IPS-15b (cell line): ENCODE measurements at regions not wholly inside any gene's neighbourhood (a gene's known extent, or its start where the extent isn't known, plus 50 kb on each side); places are given as distances from the start of the nearest gene placed in this dataset.

ENCODE experiments used
- H3K27me3 ChIP-seq: one replicate; pipeline ENCODE4 v1.6.1; 2013; ENCODE audit warnings: low read length; ENCODE audit not compliant: control insufficient read depth, insufficient read depth
- H3K36me3 ChIP-seq: one replicate; pipeline ENCODE4 v1.6.1; 2013; ENCODE audit warnings: low read length; ENCODE audit not compliant: control insufficient read depth, insufficient read depth
- H3K4me1 ChIP-seq: one replicate; pipeline ENCODE4 v1.6.1; 2013; ENCODE audit warnings: mild to moderate bottlenecking, low read length; ENCODE audit not compliant: control insufficient read depth, insufficient read depth
- H3K4me3 ChIP-seq: one replicate; pipeline ENCODE4 v1.5.1; 2013; ENCODE audit warnings: low read depth, low read length
- H3K9ac ChIP-seq: one replicate; pipeline ENCODE4 v1.6.1; 2013; ENCODE audit warnings: low read depth, mild to moderate bottlenecking, low read length
- H3K9me3 ChIP-seq: one replicate; pipeline ENCODE4 v1.6.1; 2013; ENCODE audit warnings: mild to moderate bottlenecking, low read length; ENCODE audit not compliant: control insufficient read depth, insufficient read depth

DNA sequence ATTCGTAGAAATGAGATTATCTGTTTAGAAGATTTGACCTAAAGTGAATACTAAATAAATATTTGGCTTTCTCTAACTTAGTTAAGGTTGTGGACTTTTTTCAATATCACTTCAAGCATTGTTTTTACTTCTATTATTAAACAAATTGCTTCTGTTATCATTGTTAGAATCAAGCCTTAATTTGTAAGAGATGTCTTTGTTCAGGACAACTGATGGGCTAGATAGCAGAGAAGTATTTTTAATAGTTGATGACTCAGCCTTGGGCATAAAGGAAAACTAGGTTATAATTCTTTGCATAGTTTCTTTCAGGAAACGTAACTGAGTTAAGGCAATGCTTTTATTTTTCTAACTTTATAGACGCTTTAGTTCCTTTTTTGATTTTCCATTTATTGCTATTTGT is 128.8 kb upstream of the SMIM30 start:
- Histone ChIP-seq H3K9ac (no peak overlapping the region), H3K4me1 (no peaks in the 10 kb centered on the region), H3K9me3 (no peaks in the 10 kb centered on the region), H3K36me3 (no peaks in the 10 kb centered on the region), H3K27me3 (no peaks in the 10 kb centered on the region), H3K4me3 (no peak overlapping the region)

DNA sequence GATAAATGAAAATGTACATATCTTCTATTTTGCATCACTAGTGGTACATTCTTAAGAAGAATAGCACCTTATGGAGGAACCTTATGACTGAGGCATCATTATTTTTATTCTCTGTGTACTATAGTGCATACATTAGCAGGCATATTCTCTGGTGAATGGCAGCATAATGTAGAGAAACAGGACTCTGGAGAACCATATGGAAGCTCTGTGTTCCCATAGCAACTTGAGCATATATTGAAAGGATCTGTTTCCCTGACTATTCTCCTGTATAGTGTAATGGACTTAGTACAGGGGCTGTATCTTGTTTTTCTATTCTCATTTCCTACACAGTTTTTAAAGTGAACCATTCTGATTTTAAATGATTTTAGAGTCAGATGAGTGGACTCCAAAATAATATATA is 128.4 kb upstream of the SMIM30 start:
- Histone ChIP-seq H3K4me1 (no peaks in the 10 kb centered on the region), H3K4me3 (no peak overlapping the region), H3K9me3 (no peaks in the 10 kb centered on the region), H3K9ac (no peak overlapping the region), H3K36me3 (no peaks in the 10 kb centered on the region), H3K27me3 (no peaks in the 10 kb centered on the region)

DNA sequence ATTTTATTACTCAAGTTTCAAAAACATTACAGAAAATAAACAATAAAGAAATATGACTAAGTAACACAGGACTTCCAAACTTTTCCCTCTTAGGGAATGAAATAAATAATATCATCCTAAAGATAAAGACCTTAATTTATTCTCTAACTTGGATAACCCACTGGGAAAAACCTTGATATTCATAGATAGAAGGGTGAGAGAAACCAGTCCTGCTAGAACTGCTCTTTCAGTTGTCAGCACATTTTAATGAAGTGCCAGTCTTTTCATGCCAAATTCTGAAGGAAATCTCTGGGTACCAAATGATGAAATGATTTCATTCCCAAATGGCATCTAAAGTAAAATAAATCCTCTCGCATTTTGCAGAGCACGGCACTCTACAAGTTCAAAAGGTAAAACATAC is 114.5 kb upstream of the SMIM30 start:
- no peaks in the 10 kb centered on the region for H3K9me3 ChIP-seq
- H3K4me1 ChIP-seq = no peaks in the 10 kb centered on the region
- no peak overlapping the region for H3K4me3 ChIP-seq
- H3K27me3 ChIP-seq = no peaks in the 10 kb centered on the region
- no peak overlapping the region for H3K9ac ChIP-seq
- H3K36me3 ChIP-seq = no peaks in the 10 kb centered on the region

DNA sequence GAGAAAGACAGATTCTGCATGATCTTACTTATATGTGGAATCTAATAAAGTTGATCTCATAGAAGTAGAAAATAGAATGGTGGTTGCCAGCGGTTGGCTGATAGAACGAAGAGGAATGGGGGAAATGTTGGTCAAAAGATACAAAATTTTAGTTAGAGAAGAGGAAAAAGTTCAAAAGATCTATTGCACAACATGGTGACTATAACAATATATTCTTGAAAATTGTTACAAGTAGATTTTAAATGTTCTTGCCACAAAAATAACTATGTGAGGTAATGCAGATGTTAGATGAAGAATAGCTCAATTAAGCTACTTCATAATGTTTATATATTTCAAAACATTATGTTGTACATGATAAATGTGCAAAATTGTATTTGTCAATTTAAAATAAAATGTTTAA is 112.3 kb upstream of the SMIM30 start:
- no peak overlapping the region for H3K4me3 ChIP-seq
- no peaks in the 10 kb centered on the region for H3K36me3 ChIP-seq
- no peaks in the 10 kb centered on the region for H3K9me3 ChIP-seq
- no peaks in the 10 kb centered on the region for H3K4me1 ChIP-seq
- no peaks in the 10 kb centered on the region for H3K27me3 ChIP-seq
- no peak overlapping the region for H3K9ac ChIP-seq

DNA sequence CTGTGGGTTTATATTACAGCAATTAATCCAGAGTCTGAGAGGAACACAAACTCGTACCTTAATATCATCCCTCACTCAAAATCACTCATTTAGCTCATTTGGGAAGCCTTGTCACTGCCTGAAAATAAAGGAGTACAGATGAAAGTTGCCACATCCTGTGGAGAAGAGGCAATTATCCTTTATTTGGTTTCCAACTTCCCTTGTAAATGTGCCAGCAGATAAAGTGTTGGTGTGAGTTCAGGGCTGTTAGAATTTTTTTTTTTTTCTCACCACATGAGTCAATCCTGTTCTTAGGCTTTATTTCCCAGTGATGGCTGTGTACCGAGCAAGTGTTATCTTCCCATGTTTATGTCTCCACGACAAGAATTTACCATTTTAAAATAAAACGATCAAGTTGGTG is 99.0 kb upstream of the SMIM30 start:
- no peak overlapping the region for H3K9ac ChIP-seq
- H3K4me1 ChIP-seq = no peaks in the 10 kb centered on the region
- no peaks in the 10 kb centered on the region for H3K9me3 ChIP-seq
- no peak overlapping the region for H3K4me3 ChIP-seq
- no peaks in the 10 kb centered on the region for H3K27me3 ChIP-seq
- no peaks in the 10 kb centered on the region for H3K36me3 ChIP-seq

DNA sequence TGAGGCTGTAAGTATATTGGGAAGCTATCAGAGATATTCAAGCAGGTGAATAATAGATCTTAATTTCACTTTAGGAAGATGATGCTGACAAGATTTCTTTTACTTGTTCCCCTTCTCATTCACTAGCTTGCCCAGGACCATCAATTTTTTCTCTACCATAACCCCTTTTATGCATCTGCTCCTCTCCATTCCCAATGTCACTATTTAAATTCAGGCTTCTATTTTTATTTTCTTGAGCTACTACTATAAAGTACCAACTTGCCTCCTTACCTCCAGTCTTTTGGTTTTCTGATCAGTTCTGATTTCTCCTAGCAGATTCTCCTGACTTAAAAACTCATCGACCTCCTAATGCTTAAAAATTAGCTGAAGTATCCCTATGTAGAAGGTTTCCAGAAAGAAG is 97.7 kb upstream of the SMIM30 start:
- Histone ChIP-seq H3K4me1 (no peaks in the 10 kb centered on the region), H3K4me3 (no peak overlapping the region), H3K9me3 (no peaks in the 10 kb centered on the region), H3K36me3 (no peaks in the 10 kb centered on the region), H3K27me3 (no peaks in the 10 kb centered on the region), H3K9ac (no peak overlapping the region)

DNA sequence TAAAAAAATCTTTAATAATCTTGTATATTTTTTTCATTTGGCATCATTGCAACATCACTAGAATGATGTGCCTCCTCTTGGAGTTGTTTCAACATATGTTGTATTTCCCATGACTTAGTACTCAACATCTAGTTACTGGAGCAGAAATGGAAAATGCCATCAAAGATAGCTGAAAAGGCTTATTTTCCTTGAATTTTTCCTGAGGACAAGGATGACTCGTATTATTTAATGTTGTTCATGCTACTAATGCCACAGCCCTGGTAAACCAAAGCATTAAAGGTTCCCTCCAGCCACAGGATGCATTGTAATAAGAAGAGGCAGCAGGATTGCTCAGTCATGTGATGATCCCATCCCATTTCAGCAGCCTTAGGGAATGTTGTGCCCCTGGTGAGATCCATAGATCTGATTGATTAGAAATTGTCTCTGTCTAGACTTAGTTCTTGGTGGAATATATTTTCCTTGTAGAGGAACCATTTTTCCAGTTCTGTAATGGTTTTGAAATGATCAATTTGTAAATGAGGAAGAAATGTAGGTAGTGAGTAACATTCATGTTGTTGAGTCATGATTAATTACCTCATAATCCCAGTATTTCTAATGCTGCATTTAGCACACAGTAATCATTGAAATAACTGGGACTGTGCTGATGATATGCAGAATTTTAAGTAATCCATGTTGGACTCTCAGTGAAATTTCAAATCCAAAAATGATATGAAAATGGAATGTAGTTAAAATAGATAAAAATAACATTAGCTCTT is 91.3 kb upstream of the SMIM30 start:
- no peak overlapping the region for H3K9ac ChIP-seq
- no peaks in the 10 kb centered on the region for H3K27me3 ChIP-seq
- H3K9me3 ChIP-seq = no peaks in the 10 kb centered on the region
- H3K4me1 ChIP-seq = peaks cover 2% of the 10 kb centered on the region
- no peak overlapping the region for H3K4me3 ChIP-seq
- H3K36me3 ChIP-seq = no peaks in the 10 kb centered on the region

DNA sequence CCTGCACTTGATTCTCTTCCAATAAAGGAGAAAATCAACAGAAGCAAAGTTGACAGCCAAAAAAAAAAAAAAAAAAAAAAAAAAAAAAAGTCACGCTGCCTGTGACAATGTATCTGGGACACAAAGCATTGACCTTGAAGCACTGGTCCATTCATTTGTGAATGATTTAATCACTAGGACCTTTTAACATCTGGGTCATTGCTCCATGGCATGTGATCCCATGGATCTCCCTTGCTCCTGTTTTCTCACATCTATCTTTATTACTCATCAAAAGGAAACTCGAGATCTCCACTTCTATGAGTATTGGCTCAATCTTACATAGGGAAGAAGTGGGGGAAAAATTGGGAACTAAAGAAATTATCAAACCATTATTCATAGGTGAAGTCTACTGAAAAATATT is 89.6 kb upstream of the SMIM30 start:
- Histone ChIP-seq H3K36me3 (no peaks in the 10 kb centered on the region), H3K4me3 (no peak overlapping the region), H3K9ac (no peak overlapping the region), H3K9me3 (no peaks in the 10 kb centered on the region), H3K27me3 (no peaks in the 10 kb centered on the region), H3K4me1 (peaks cover 2% of the 10 kb centered on the region)

DNA sequence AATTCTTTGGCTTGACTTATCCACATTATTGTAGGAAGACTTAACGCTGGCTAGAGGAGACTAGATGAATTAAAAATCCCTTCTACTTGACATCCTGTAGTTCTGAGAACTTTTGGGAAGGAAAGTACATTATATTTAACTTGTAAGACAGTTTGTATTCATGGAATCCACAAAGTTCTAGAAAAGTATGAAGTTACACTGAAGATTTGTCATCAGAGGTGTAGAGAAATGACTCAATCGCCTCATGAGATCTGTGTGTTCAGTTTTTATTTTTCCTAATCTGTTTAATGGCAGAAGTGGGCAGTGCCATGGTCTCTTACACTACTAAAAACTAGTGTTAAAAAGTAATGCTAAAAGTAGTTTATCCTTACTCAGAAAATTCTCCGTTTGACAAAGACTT is 89.1 kb upstream of the SMIM30 start:
- H3K36me3 ChIP-seq = no peaks in the 10 kb centered on the region
- no peaks in the 10 kb centered on the region for H3K27me3 ChIP-seq
- no peaks in the 10 kb centered on the region for H3K9me3 ChIP-seq
- H3K4me1 ChIP-seq = peaks cover 2% of the 10 kb centered on the region
- H3K4me3 ChIP-seq = no peak overlapping the region
- no peak overlapping the region for H3K9ac ChIP-seq

DNA sequence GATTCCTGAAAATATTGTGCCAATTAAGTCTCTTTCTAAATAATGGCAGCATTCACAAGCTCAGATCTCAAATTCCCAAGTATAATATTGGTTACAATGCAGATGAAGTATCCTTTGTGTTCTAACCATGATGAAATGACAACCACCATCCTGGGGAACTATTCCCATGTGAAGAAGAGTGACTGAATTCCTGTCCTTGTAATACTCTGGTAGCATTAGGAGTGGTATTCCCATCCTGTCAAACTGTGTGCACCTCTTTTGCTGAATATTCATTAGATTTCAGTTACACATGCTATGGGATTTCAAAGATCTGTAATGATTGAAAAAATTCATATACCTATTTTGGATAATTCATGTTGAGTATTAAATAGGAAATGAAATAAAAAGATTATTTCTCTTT is 86.1 kb upstream of the SMIM30 start:
- Histone ChIP-seq H3K9me3 (no peaks in the 10 kb centered on the region), H3K36me3 (no peaks in the 10 kb centered on the region), H3K9ac (no peak overlapping the region), H3K4me3 (no peak overlapping the region), H3K4me1 (peaks cover under 1% of the 10 kb centered on the region), H3K27me3 (no peaks in the 10 kb centered on the region)

DNA sequence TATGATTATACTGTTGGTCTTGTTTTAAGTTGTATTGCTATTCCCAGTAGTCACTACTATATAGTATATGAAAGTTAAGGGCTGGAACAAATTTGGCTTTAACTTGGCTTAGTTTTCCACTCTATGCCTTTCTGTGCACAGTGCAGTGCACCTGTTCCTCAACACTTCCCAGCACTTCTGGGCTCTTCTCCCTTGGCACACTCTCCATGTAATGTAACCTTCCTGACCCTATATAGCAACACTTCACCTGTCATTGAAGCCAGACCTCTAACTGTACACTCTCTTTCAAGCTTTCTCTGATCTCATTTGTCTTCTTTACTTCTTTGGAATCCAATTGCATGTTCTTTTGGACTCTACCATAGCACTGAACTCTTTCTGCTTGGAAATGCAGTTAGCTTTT is 83.9 kb upstream of the SMIM30 start:
- Histone ChIP-seq H3K27me3 (no peaks in the 10 kb centered on the region), H3K9me3 (no peaks in the 10 kb centered on the region), H3K36me3 (no peaks in the 10 kb centered on the region)

DNA sequence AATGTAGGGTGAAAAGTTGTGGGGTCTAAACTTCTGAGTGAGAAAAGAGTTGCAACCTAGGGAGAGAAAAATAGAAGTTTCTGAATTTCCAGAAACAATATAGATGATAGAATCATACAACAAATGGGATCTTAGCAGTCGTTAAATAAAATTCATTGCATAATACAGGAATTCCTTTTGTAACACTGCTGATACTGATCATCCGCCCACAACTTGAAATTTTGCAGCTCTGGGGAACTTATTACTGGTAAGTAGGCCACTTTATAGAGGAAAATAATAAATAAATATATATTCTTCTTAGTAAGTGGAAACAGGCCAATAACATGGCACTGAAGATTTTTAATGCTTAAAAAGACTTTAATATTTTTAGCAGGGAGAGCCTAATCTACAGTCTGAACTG is 81.9 kb upstream of the SMIM30 start:
- no peak overlapping the region for H3K9ac ChIP-seq
- H3K36me3 ChIP-seq = no peaks in the 10 kb centered on the region
- no peaks in the 10 kb centered on the region for H3K27me3 ChIP-seq
- H3K4me3 ChIP-seq = no peak overlapping the region
- H3K4me1 ChIP-seq = no peaks in the 10 kb centered on the region
- no peaks in the 10 kb centered on the region for H3K9me3 ChIP-seq

More for the DNA sequence above, 83.9 kb upstream of the SMIM30 start:
- H3K9ac ChIP-seq = no peak overlapping the region
- H3K4me3 ChIP-seq = no peak overlapping the region
- H3K4me1 ChIP-seq = no peaks in the 10 kb centered on the region
